DOHH2 (cell line): ENCODE measurements at regions not wholly inside any gene's neighbourhood (a gene's known extent, or its start where the extent isn't known, plus 50 kb on each side); places are given as distances from the start of the nearest gene placed in this dataset.
"Not testable (repeated sequence)": the region's sequence is repeated elsewhere in the genome, so short reads cannot be mapped to it uniquely, and the experiment has no call there.

ENCODE experiments used
- H3F3A ChIP-seq: fragments of 200-600 bp; sonication (generic), shearing (Covaris generic); 2 replicates; pipeline ENCODE4 v1.6.0; 2016; ENCODE audit warnings: antibody characterized with exemption, mild to moderate bottlenecking; ENCODE audit not compliant: control insufficient read depth, insufficient read depth
- H3K27ac ChIP-seq: fragments of 200-600 bp; sonication (generic); 2 replicates; pipeline ENCODE4 v1.5.1; 2014; ENCODE audit warnings: low read depth, mild to moderate bottlenecking, low read length, moderate library complexity
- H3K27me3 ChIP-seq: fragments of 200-600 bp; sonication (generic); 2 replicates; pipeline ENCODE4 v1.6.1; 2014; ENCODE audit warnings: mild to moderate bottlenecking, low read length, mixed read lengths; ENCODE audit not compliant: control insufficient read depth
- H3K36me3 ChIP-seq: fragments of 200-600 bp; sonication (generic); 2 replicates; pipeline ENCODE4 v1.6.1; 2014; ENCODE audit warnings: mild to moderate bottlenecking, low read length, moderate library complexity, mixed read lengths; ENCODE audit not compliant: control insufficient read depth
- H3K4me1 ChIP-seq: fragments of 200-600 bp; sonication (generic); 2 replicates; pipeline ENCODE4 v1.6.1; 2014; ENCODE audit warnings: mild to moderate bottlenecking, low read length, mixed read lengths; ENCODE audit not compliant: control insufficient read depth
- H3K4me2 ChIP-seq: fragments of 200-600 bp; sonication (generic); 2 replicates; pipeline ENCODE4 v1.6.0; 2014; ENCODE audit warnings: mild to moderate bottlenecking, low read length, moderate library complexity
- H3K4me3 ChIP-seq: fragments of 200-600 bp; sonication (generic); 2 replicates; pipeline ENCODE4 v1.5.1; 2014; ENCODE audit warnings: mild to moderate bottlenecking, low read length, mixed read lengths
- H3K79me2 ChIP-seq: fragments of 200-600 bp; sonication (generic); 2 replicates; pipeline ENCODE4 v1.6.1; 2014; ENCODE audit warnings: mild to moderate bottlenecking, low read length, mixed read lengths; ENCODE audit not compliant: control insufficient read depth
- H3K9me2 ChIP-seq: fragments of 200-600 bp; sonication (generic); replicated peaks from 2 replicates; pipeline ENCODE4 v1.6.1; 2014; ENCODE audit warnings: mild to moderate bottlenecking, low read length, mixed read lengths; ENCODE audit not compliant: control insufficient read depth
- H3K9me3 ChIP-seq: fragments of 200-600 bp; sonication (generic); 2 replicates; pipeline ENCODE4 v1.6.1; 2014; ENCODE audit warnings: antibody characterized with exemption, low read length, mixed read lengths; ENCODE audit not compliant: control insufficient read depth, insufficient read depth
- H4K20me1 ChIP-seq: fragments of 200-600 bp; sonication (generic); 2 replicates; pipeline ENCODE4 v1.6.0; 2014; ENCODE audit warnings: low read depth, mild to moderate bottlenecking, antibody characterized with exemption, low read length, moderate library complexity; ENCODE audit not compliant: control insufficient read depth, insufficient read depth
- CTCF ChIP-seq: fragments of 200-600 bp; sonication (generic); IDR thresholded peaks from one replicate; pipeline ENCODE4 v1.5.1; 2014; ENCODE audit warnings: antibody characterized with exemption, mild to moderate bottlenecking, low read depth, low read length; ENCODE audit not compliant: poor library complexity, severe bottlenecking
- EZH2phosphoT487 ChIP-seq: fragments of 200-600 bp; sonication (generic); IDR thresholded peaks from 2 replicates; pipeline ENCODE4 v1.6.1; 2017; ENCODE audit warnings: borderline replicate concordance, mild to moderate bottlenecking, antibody characterized with exemption, low read length, moderate library complexity, mixed read lengths

- no peak overlapping the region for H3K4me3 ChIP-seq
- H3F3A ChIP-seq: no peaks in the 10 kb centered on the region
- H3K9me3 ChIP-seq: no peaks in the 10 kb centered on the region
- no peak overlapping the region for H3K27ac ChIP-seq
- no peaks in the 10 kb centered on the region for H4K20me1 ChIP-seq
- no peaks in the 10 kb centered on the region for H3K27me3 ChIP-seq
- no peaks in the 10 kb centered on the region for H3K9me2 ChIP-seq
- no peak for TF ChIP-seq CTCF
- TF ChIP-seq EZH2phosphoT487: no peak
- no peaks in the 10 kb centered on the region for H3K79me2 ChIP-seq
- no peaks in the 10 kb centered on the region for H3K36me3 ChIP-seq
- H3K4me2 ChIP-seq: no peak overlapping the region
- no peaks in the 10 kb centered on the region for H3K4me1 ChIP-seq
Measured at GRCh38 chr2:59752512-59752911, 800.9 kb downstream of the BCL11A start.

- Histone ChIP-seq H3K9me2 (no peaks in the 10 kb centered on the region), H3K4me1 (no peaks in the 10 kb centered on the region), H3K27ac (no peak overlapping the region), H3K79me2 (no peaks in the 10 kb centered on the region), H3K4me2 (no peak overlapping the region), H3K4me3 (no peak overlapping the region), H3K36me3 (no peaks in the 10 kb centered on the region), H3K27me3 (no peaks in the 10 kb centered on the region), H3K9me3 (no peaks in the 10 kb centered on the region), H3F3A (no peaks in the 10 kb centered on the region), H4K20me1 (no peaks in the 10 kb centered on the region)
- TF ChIP-seq EZH2phosphoT487: no peak
- no peak for TF ChIP-seq CTCF
Measured at GRCh38 chr2:59752071-59752470, 801.4 kb downstream of the BCL11A start.

- not testable (repeated sequence) for H3K27me3 ChIP-seq, H3K27ac ChIP-seq, H3F3A ChIP-seq, H3K9me2 ChIP-seq, H4K20me1 ChIP-seq, H3K9me3 ChIP-seq, H3K4me2 ChIP-seq, H3K4me3 ChIP-seq, H3K79me2 ChIP-seq, H3K4me1 ChIP-seq, H3K36me3 ChIP-seq
Measured at GRCh38 chr2:59751214-59751613, 802.2 kb downstream of the BCL11A start.

- no peaks in the 10 kb centered on the region for H3K36me3 ChIP-seq
- H4K20me1 ChIP-seq: no peaks in the 10 kb centered on the region
- no peak for TF ChIP-seq EZH2phosphoT487
- no peak for TF ChIP-seq CTCF
- H3K27ac ChIP-seq: no peak overlapping the region
- H3K79me2 ChIP-seq: no peaks in the 10 kb centered on the region
- H3K9me3 ChIP-seq: no peaks in the 10 kb centered on the region
- H3K4me2 ChIP-seq: no peak overlapping the region
- H3K4me1 ChIP-seq: no peaks in the 10 kb centered on the region
- no peaks in the 10 kb centered on the region for H3F3A ChIP-seq
- no peak overlapping the region for H3K4me3 ChIP-seq
- H3K9me2 ChIP-seq: no peaks in the 10 kb centered on the region
- no peaks in the 10 kb centered on the region for H3K27me3 ChIP-seq
Measured at GRCh38 chr2:59746291-59746690, 807.2 kb downstream of the BCL11A start.
